Upper lobe of right lung (tissue), 1 donor: ENCODE measurements at regions not wholly inside any gene's neighbourhood (a gene's known extent, or its start where the extent isn't known, plus 50 kb on each side); places are given as distances from the start of the nearest gene placed in this dataset.

ENCODE experiments used
- ATAC-seq: fragments of 200-7000 bp; cut with Tn5 transposase; one replicate; pipeline ENCODE4 v1.9.1; 2020; ENCODE audit warnings: mild to moderate bottlenecking, moderate library complexity
- DNase-seq: peaks from one replicate; pipeline ENCODE4 v3.0.0-alpha.2; 2020
- H3K27ac ChIP-seq: fragments of 200-600 bp; one replicate; pipeline ENCODE4 v1.8.0; 2022
- H3K27me3 ChIP-seq: fragments of 200-600 bp; one replicate; pipeline ENCODE4 v1.8.0; 2022; ENCODE audit warnings: mild to moderate bottlenecking
- H3K36me3 ChIP-seq: fragments of 200-600 bp; one replicate; pipeline ENCODE4 v1.8.0; 2022
- H3K4me1 ChIP-seq: fragments of 200-600 bp; one replicate; pipeline ENCODE4 v1.8.0; 2022
- H3K4me3 ChIP-seq: fragments of 200-600 bp; one replicate; pipeline ENCODE4 v1.8.0; 2022; ENCODE audit warnings: mild to moderate bottlenecking
- H3K9me3 ChIP-seq: fragments of 200-600 bp; one replicate; pipeline ENCODE4 v1.8.0; 2022
- intact Hi-C: fragments of 100-400 bp; cut with DNase I; formaldehyde crosslinking; loops from one replicate; pipeline ENCODE4 v1.11.0; 2022
- TF ChIP-seq, protein P1 (sequence below): fragments of 200-600 bp; IDR thresholded peaks from one replicate; pipeline ENCODE4 v1.8.0; 2022; ENCODE audit warnings: antibody characterized with exemption
- donor health status: DM: no; HTN: yes; CAD: no; lungs with severe emphysema.

DNA sequence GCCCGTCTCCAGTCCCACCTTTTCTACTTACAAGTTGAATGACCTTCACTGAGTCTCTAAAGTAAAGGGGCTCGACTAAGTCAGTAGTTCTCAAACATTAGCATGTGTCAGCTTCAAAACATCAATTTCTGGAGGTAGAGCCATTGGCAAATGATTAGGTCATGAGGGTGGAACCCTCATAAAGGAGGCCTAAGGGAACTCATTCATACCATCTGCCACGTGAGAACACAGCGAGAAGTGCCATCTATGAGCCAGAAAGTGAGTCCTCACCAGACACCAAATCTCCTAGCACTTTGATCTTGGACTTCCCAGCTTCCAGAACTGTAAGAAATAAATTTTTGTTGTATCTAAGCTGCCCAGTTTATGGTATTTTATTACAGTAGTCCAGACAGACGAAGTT, 129.8 kb downstream of the MEX3B start:
- Histone ChIP-seq H3K36me3 (no peaks in the 10 kb centered on the region), H3K27ac (no peak overlapping the region), H3K4me1 (no peaks in the 10 kb centered on the region), H3K27me3 (no peaks in the 10 kb centered on the region), H3K9me3 (peaks cover 3% of the 10 kb centered on the region), H3K4me3 (no peak overlapping the region)
- intact Hi-C loops, result no loop called here
- TF ChIP-seq, protein P1, sequence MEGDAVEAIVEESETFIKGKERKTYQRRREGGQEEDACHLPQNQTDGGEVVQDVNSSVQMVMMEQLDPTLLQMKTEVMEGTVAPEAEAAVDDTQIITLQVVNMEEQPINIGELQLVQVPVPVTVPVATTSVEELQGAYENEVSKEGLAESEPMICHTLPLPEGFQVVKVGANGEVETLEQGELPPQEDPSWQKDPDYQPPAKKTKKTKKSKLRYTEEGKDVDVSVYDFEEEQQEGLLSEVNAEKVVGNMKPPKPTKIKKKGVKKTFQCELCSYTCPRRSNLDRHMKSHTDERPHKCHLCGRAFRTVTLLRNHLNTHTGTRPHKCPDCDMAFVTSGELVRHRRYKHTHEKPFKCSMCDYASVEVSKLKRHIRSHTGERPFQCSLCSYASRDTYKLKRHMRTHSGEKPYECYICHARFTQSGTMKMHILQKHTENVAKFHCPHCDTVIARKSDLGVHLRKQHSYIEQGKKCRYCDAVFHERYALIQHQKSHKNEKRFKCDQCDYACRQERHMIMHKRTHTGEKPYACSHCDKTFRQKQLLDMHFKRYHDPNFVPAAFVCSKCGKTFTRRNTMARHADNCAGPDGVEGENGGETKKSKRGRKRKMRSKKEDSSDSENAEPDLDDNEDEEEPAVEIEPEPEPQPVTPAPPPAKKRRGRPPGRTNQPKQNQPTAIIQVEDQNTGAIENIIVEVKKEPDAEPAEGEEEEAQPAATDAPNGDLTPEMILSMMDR, result no peak
- ATAC-seq, result no peak
- no peak for DNase-seq

DNA sequence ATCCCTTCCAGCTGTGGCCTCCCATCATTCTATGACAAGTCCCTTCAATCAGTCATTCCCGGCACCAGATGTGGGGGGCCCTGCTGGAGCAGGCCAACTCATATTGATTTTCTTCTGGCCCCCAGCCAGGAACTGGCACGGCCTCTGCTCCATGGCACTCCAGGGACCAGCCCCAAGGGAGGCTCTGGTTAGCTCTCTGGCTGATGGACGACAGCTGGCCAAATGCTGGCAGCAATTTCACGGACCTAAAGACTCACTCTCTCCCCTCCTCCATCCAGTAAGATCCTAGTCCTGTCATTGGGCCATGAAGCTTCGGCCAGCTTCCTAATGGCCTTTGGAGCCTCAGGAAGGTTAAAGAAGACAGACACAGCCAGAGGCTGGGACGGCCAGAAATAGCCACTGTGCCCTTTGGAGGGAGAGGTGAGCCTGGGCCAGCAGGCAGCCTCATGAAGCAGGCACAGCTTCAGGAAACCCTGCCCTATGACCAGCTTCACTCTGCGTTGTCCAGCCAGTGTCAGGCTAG, 131.0 kb downstream of the MEX3B start:
- DNase-seq (no peak), ATAC-seq (no peak)
- Histone ChIP-seq H3K9me3 (no peaks in the 10 kb centered on the region), H3K36me3 (no peaks in the 10 kb centered on the region), H3K27me3 (no peaks in the 10 kb centered on the region), H3K27ac (no peak overlapping the region), H3K4me1 (no peaks in the 10 kb centered on the region), H3K4me3 (no peak overlapping the region)
- intact Hi-C loops, result no loop called here
- TF ChIP-seq, protein P1, result no peak

DNA sequence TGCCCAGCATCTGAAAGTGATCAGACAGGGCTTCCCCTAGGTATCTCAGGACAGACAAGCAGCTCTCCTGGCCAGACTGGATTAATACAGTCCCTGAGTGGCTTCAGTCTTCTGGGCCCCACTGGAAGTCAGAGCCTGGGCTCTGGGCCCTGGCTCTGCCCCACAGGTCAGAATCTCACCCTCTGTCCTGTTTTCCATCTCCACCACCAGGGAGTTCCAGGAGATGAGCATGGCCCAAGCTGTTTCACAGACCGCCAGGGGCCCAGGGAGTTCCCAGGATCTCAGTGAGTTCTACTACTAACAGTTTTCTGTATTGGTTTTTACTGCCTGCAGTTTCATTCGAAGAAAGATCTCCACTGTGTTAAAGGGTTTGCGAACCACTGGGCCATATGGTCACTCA, 131.5 kb downstream of the MEX3B start:
- no peak overlapping the region for H3K4me3 ChIP-seq
- no peak overlapping the region for H3K27ac ChIP-seq
- ATAC-seq, result no peak
- intact Hi-C loops, result no loop called here
- TF ChIP-seq, protein P1, result no peak
- no peaks in the 10 kb centered on the region for H3K9me3 ChIP-seq
- H3K27me3 ChIP-seq, result no peaks in the 10 kb centered on the region
- no peaks in the 10 kb centered on the region for H3K36me3 ChIP-seq
- DNase-seq, result no peak
- no peaks in the 10 kb centered on the region for H3K4me1 ChIP-seq

DNA sequence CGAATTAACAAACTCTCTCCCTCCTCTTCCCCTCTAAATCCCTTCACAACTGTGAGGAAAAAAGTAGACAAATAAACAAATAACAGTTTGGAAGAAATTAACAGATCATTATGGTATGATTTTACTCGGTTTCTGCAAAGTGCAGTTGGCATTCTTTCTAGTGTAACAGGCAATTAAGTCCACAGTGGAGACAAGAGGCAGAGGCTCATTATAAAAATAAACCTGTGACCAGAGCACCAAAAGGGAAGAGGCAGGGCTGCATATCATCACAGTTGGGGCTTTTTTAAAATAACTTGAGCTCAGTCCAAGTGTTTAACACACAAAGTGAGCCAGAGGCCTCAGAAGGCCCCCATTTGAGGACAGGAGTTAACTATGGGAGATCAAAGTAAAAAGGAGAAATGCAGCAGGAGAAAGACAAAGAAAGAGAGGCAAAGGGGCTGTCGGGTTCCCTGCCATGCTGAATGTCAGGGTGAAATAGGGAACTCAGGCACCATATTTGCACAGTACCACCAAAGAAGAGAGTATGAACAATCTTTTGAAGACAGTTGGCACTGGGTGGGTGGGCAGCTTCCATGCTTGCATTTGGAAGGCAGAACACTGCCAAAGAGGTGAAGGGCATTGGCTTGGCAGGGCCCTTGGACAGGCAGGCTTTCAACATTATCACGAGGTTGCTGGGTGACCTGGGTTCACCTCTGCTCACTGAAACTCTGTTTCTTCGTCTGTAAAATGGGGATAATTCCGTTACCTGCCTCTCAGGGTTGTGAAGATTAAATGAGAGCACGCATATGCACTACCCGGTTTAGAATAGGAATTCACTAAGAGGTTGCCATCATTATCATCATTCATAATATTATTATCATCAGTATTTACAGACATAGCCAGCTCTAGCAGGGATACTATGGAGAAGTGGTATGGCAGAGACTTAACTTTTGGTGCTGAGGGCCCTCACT, 134.5 kb downstream of the MEX3B start:
- H3K36me3 ChIP-seq, result no peaks in the 10 kb centered on the region
- H3K27ac ChIP-seq, result no peak overlapping the region
- H3K4me3 ChIP-seq, result no peak overlapping the region
- intact Hi-C loops, result no loop called here
- TF ChIP-seq, protein P1, result no peak
- no peaks in the 10 kb centered on the region for H3K4me1 ChIP-seq
- H3K9me3 ChIP-seq, result no peaks in the 10 kb centered on the region
- no peak for DNase-seq
- H3K27me3 ChIP-seq, result no peaks in the 10 kb centered on the region
- no peak for ATAC-seq

DNA sequence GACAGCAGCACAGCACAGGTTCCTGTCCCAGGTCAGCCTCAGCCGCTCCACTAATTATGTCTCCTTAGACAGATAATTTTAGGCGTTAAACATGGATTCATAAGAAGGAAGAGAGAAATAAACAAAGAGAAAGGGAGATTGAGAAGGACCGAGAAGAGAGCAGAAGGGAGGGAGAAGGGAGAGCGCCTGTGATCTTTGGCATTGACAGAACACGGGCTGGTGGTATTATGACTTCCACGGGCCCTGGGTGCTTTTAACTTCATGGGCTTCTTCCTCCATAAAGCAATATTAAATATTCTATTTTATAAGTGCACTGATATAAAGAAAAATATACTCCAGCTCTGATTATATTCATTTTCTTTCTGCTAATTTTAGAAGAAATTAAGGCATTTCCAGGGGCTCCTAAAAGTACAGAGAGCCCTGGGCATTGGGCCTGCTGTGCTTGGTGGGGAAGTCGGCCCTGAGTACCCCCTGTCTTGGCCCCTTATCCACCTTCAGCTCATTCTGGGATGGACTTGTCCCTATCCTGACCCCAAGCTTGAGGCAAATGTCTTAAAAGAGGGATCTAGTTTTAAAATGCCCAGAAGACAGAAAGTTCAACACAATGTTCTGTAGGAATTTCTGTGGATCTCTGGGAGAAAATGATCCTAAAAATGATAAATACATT, 135.3 kb downstream of the MEX3B start:
- no peak for ATAC-seq
- intact Hi-C loops, result no loop called here
- no peak for DNase-seq

More for the DNA sequence above, 135.3 kb downstream of the MEX3B start:
- no peaks in the 10 kb centered on the region for H3K27me3 ChIP-seq
- no peaks in the 10 kb centered on the region for H3K36me3 ChIP-seq
- TF ChIP-seq, protein P1, result no peak
- no peak overlapping the region for H3K27ac ChIP-seq
- H3K4me3 ChIP-seq, result no peak overlapping the region
- H3K9me3 ChIP-seq, result no peaks in the 10 kb centered on the region
- no peaks in the 10 kb centered on the region for H3K4me1 ChIP-seq
